Left ventricle myocardium inferior (tissue), 1 donor: ENCODE measurements at regions not wholly inside any gene's neighbourhood (a gene's known extent, or its start where the extent isn't known, plus 50 kb on each side); places are given as distances from the start of the nearest gene placed in this dataset.
A peak's percentile ranks its signal among the peaks of the same experiment; 100 is the strongest.

Source experiments
- DNase-seq: peaks from one replicate; pipeline ENCODE4 v3.0.0-alpha.2; 2020
- H3K27ac ChIP-seq: fragments of 200-600 bp; replicated peaks from 2 replicates; pipeline ENCODE4 v1.8.0; 2021
- H3K27me3 ChIP-seq: fragments of 200-600 bp; 2 replicates; pipeline ENCODE4 v1.8.0; 2021; ENCODE audit warnings: low read depth
- H3K36me3 ChIP-seq: fragments of 200-600 bp; 2 replicates; pipeline ENCODE4 v1.8.0; 2021
- H3K4me1 ChIP-seq: fragments of 200-600 bp; 2 replicates; pipeline ENCODE4 v1.8.0; 2021
- H3K4me3 ChIP-seq: fragments of 200-600 bp; 2 replicates; pipeline ENCODE4 v1.8.0; 2021; ENCODE audit warnings: mild to moderate bottlenecking, moderate library complexity
- H3K9me3 ChIP-seq: fragments of 200-600 bp; replicated peaks from 2 replicates; pipeline ENCODE4 v1.8.0; 2021
- intact Hi-C: fragments of 100-400 bp; cut with micrococcal nuclease; formaldehyde crosslinking; loops from one replicate; pipeline ENCODE4 v1.11.0; 2022
- TF ChIP-seq, protein P1 (sequence below): fragments of 200-600 bp; IDR thresholded peaks from 2 replicates; pipeline ENCODE4 v1.8.0; 2021; ENCODE audit warnings: antibody characterized with exemption, mild to moderate bottlenecking, borderline replicate concordance
- donor health status: DM: no; HTN: yes; CAD: no; lungs with severe emphysema.

DNA sequence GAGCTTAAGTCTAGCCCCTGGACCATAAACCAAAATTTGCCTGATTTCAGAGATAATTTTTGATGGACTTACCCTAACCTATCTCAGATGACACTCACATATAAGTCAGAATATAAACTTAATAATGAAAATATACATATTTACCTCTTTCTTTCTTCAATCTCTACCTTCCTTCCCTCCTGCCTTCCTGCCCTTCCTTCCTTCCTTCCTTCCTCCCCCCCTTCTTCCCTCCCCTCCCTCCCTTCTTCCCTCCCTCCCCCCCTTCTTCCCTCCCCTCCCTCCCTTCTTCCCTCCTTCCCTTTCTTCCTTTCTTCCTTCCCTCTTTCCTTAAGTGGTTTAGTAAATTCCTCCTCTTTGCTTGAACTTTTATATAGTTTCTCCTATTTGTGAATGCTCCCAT, 88.7 kb downstream of the EDNRB start:
- Histone ChIP-seq H3K4me1 (peaks cover 17% of the 10 kb centered on the region), H3K9me3 (no peaks in the 10 kb centered on the region), H3K4me3 (no peak overlapping the region), H3K27me3 (no peaks in the 10 kb centered on the region), H3K27ac (no peak overlapping the region), H3K36me3 (no peaks in the 10 kb centered on the region)
- no peak for DNase-seq
- TF ChIP-seq, protein P1, sequence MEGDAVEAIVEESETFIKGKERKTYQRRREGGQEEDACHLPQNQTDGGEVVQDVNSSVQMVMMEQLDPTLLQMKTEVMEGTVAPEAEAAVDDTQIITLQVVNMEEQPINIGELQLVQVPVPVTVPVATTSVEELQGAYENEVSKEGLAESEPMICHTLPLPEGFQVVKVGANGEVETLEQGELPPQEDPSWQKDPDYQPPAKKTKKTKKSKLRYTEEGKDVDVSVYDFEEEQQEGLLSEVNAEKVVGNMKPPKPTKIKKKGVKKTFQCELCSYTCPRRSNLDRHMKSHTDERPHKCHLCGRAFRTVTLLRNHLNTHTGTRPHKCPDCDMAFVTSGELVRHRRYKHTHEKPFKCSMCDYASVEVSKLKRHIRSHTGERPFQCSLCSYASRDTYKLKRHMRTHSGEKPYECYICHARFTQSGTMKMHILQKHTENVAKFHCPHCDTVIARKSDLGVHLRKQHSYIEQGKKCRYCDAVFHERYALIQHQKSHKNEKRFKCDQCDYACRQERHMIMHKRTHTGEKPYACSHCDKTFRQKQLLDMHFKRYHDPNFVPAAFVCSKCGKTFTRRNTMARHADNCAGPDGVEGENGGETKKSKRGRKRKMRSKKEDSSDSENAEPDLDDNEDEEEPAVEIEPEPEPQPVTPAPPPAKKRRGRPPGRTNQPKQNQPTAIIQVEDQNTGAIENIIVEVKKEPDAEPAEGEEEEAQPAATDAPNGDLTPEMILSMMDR: no peak
- intact Hi-C loops: no loop called here

DNA sequence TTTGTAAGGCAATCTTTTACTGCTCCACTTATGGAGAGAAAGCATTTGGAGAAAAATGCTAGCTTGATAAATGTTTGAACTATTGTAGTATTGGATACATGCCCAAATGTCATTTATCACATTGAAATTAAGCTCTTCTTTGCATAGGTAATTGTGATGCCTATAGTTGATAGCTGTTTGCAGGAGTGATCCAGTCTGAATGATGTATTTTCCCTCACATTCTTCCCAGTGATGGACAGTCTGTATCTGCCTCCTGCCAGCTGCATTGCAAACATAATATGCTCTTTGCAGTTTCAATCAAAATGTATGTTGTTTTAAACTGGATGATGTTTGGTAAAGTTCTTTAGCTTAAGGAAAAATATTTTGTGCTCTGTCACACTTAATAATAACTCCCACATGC, 89.8 kb downstream of the EDNRB start:
- no peak overlapping the region for H3K27ac ChIP-seq
- H3K36me3 ChIP-seq: no peaks in the 10 kb centered on the region
- TF ChIP-seq, protein P1: no peak
- intact Hi-C loops: no loop called here
- no peaks in the 10 kb centered on the region for H3K27me3 ChIP-seq
- no peaks in the 10 kb centered on the region for H3K9me3 ChIP-seq
- peaks cover 11% of the 10 kb centered on the region for H3K4me1 ChIP-seq
- no peak overlapping the region for H3K4me3 ChIP-seq
- DNase-seq: no peak

DNA sequence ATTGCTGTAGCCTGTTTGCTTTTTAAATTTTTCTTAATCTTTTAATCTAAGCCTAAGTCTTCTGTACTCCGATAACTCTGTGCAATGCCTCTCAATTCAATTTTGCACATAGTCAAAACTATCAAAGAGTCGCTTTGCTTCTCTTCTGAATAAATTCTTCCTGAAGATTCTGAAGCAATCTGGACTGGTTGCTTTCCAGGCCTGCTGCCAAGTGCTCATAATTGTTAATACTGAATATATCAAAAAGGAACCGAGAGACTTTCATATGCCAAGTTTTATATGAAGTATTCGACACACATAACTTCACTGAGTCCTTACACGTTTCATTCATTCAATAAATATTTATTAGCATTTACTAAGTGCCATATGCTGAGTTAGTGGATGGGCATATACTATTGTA, 91.3 kb downstream of the EDNRB start:
- no peaks in the 10 kb centered on the region for H3K9me3 ChIP-seq
- no peak overlapping the region for H3K4me3 ChIP-seq
- H3K27me3 ChIP-seq: no peaks in the 10 kb centered on the region
- TF ChIP-seq, protein P1: no peak
- H3K27ac ChIP-seq: no peak overlapping the region
- intact Hi-C loops: no loop called here
- peak; percentile 18 for DNase-seq
- no peaks in the 10 kb centered on the region for H3K4me1 ChIP-seq
- no peaks in the 10 kb centered on the region for H3K36me3 ChIP-seq

DNA sequence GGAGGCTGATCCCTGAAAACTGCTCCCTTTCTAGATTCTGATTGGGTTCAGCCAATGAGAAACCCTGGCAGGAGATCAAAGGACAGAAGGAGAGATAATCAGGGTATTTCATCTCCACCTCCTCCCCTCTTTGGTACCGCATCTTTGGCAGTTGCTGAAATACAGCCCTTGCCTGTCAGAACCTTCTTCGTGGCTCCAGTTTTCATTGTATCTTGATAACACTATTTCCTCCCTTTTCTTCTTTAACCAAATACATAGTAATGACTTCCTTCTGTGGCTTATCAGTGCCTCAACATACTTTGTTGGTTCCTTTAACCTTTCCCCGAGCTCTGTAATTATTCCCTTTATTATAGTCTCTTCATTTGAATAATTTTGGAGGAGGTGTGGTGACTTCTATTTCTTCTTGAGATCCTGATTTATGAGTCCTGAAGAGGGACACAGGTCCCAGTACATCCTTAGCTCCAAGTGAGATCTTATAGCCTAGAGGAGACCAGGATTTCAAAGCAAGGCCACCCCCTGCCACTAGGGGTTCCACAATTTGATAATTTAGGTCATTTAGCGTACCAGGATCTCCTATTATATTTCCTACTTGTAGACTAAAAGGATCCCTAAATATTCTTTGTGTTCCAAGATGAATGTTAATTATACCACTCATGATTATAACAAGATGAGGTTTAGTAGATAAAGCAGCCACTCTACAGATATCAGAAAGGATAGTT, 98.0 kb downstream of the EDNRB start:
- H3K27ac ChIP-seq: no peak overlapping the region
- no peak for DNase-seq
- H3K27me3 ChIP-seq: no peaks in the 10 kb centered on the region
- no peaks in the 10 kb centered on the region for H3K36me3 ChIP-seq
- no peaks in the 10 kb centered on the region for H3K9me3 ChIP-seq
- TF ChIP-seq, protein P1: no peak
- H3K4me3 ChIP-seq: no peak overlapping the region
- intact Hi-C loops: no loop called here
- no peaks in the 10 kb centered on the region for H3K4me1 ChIP-seq

DNA sequence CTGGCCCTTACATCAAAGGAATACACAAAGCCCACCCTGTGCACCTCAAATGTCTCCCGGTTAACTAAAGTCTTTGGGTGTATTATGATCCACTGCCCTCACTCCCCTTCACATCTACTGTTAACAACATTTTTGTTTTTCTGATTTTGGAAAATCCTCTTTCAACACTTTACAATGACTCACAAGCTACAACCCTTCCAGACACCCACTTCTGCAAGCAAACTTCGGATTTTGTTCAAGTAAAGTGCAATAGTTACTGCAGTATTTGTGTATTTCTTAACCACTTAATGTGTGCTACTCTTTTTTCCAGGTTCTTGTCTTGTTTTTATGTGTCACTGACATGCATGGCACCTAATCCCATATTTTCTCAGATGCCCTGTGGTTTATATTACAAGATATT, 101.1 kb downstream of the EDNRB start:
- H3K36me3 ChIP-seq: no peaks in the 10 kb centered on the region
- no peaks in the 10 kb centered on the region for H3K4me1 ChIP-seq
- H3K27ac ChIP-seq: no peak overlapping the region
- no peaks in the 10 kb centered on the region for H3K27me3 ChIP-seq
- no peak overlapping the region for H3K4me3 ChIP-seq
- H3K9me3 ChIP-seq: no peaks in the 10 kb centered on the region
- TF ChIP-seq, protein P1: no peak
- intact Hi-C loops: no loop called here
- no peak for DNase-seq
